Activated T-cell treated with anti-CD3 and anti-CD28 coated beads, Interleukin-2, amount 50 U/mL, for 48 hours (primary cell): ENCODE measurements at regions not wholly inside any gene's neighbourhood (a gene's known extent, or its start where the extent isn't known, plus 50 kb on each side); places are given as distances from the start of the nearest gene placed in this dataset.
"Not testable (repeated sequence)": the region's sequence is repeated elsewhere in the genome, so short reads cannot be mapped to it uniquely, and the experiment has no call there.

Experiments
- DNase-seq, 2 experiments: peaks; one replicate each; pipeline ENCODE4 v3.0.0-alpha.2; 2020

DNA sequence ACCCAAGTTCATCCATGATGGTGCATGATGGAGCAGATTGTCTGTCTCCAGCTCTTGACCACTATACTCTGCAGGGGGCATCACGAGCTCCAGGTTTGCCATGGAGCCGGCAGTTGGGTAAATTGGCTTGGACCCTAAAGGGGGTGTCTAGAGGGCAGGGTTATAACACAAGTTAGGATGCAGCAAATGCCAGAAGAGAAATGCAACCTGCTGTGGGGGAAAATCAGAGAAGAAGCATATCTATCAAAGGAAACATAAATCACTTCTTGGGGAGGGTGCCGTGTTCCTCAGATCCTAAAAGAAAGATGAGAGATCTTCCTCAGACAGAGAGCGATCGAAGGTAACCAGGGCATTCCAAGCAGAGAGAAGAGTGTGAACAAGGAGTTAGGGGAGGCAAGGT lies 334.9 kb downstream of the C12orf75 start:
- no peak for DNase-seq

DNA sequence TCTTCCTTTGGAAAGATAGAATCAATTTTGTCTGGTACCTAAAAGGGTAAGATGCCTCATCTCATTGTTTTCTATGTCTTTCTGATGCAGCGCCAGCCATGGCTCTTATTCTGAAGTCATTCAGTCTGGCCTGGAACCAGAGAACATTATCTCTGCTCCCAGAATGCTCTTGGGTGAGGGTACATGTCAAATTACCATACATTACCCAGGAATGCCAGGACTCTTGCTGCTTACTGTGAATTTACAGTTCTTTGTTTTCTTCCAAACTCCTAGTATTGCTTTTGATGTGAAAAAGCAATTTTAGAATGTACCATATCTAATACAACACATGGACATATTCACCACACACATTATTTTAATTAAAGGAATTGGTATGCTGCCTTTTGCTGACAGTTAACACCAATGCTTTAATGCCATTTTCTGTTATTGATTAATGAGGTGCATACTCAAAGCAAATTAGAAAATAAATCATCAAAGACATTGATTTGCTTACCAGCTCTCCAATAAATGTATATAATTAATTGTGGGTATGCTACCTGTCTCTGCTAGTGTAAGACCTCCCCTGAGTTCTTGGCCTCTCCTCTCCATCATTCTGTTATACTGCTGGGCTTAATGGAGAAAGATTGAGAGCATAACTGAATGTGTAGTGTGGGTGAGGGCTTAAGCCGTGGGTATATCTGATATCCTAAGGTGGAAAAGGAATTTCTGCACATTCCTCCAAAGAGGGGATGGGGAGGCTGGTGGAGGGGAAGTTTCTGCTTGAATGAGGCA lies 337.7 kb downstream of the C12orf75 start:
- no peak for DNase-seq

GRCh38 chr12:105670672-105671071 lies 340.2 kb downstream of the C12orf75 start:
- DNase-seq, result no peak

DNA sequence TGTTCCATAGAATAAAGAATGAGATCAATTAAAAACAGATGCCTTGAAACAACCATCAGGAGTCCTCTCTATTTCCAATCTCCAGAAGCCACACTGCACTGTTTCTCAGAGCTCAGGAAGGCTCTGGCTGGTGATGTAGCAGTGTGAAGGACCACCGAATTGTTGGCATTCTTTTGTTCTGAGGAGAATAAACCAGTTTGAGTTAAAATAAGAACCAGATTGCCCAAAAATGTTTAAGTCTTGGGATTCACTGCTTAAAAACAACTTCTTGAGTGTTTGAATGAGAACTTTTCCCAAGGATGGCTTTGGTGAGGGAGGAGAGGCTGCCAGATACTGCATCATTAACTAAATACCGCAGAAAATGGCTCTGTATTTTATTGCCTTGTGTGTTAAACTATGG lies 341.2 kb downstream of the C12orf75 start:
- no peak for DNase-seq

- DNase-seq, result no peak
Measured at GRCh38 chr12:105672121-105672975, 341.9 kb downstream of the C12orf75 start.

GRCh38 chr12:105674871-105675699 lies 344.6 kb downstream of the C12orf75 start:
- no peak for DNase-seq

- no peak for DNase-seq
Measured at GRCh38 chr12:105676694-105677093, 346.2 kb downstream of the C12orf75 start.

- DNase-seq, result no peak
Measured at GRCh38 chr12:105677672-105678071, 347.2 kb downstream of the C12orf75 start.

DNA sequence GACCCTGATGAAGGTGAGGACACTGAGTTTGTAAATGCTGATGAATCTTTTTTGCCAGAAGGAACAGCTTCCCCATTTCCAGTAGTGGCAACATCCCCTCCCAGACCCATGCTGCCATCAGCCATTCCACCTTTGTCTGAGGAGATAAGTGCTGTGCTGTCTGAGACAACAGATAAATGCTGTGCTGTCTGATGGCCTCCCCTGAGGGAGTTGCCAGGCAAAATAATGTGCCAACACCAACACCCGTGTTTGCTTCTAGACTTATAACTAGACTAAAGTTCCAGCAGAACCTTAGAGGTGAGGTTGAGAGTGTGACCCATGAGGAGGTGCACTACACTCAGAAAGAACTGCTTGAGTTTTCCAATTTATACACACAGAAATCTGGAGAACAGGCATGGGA lies 349.5 kb downstream of the C12orf75 start:
- DNase-seq, result no peak

DNA sequence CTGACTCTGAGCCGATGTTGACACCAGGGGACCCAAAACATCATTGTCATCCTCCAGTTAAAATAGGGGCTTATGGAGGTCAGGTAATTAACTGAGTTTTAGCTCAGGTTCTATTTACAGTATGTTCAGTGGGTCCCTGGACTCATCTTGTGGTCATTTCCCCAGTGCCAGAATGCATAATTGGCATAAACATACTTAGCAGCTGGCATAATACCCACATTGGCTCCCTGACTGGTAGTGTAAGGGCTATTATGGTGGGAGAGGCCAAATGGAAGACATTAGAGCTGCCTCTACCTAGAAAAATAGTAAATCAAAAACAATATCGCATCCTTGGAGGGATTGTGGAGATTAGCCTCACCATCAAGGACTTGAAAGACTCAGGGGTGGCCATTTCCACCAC lies 350.9 kb downstream of the C12orf75 start:
- DNase-seq, result no peak

DNA sequence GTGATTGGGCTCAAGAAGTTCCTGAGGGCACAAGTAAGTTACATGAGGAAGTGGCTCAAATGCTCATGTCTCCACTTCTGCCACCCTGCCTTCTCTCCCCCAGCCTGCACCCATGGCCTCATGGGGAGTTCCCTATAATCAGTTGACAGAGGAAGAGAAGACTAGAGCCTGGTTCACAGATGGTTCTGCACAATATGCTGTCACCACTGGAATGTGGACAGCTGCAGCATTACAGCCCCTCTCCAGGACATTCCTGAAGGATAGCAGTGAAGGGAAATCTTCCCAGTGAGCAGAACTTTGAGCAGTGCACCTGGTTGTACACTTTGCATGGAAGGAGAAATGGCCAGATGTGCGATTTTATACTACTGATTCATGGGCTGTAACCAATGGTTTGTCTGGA lies 352.3 kb downstream of the C12orf75 start:
- DNase-seq, result not testable (repeated sequence)

DNA sequence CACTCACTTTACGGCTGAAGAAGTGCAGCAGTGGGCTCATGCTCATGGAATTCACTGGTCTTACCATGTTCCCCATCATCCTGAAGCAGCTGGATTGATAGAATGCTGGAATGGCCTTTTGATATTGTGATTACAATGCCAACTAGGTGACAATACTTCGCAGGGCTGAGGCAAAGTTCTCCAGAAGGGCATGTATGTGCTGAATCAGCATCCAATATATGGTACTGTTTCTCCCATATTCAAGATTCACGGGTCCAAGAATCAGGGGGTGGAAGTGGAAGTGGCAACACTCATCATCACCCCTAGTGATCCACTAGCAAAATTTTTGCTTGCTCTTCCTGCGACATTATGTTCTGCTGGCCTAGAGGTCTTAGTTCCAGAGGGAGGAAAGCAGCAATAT lies 353.3 kb downstream of the C12orf75 start:
- not testable (repeated sequence) for DNase-seq

DNA sequence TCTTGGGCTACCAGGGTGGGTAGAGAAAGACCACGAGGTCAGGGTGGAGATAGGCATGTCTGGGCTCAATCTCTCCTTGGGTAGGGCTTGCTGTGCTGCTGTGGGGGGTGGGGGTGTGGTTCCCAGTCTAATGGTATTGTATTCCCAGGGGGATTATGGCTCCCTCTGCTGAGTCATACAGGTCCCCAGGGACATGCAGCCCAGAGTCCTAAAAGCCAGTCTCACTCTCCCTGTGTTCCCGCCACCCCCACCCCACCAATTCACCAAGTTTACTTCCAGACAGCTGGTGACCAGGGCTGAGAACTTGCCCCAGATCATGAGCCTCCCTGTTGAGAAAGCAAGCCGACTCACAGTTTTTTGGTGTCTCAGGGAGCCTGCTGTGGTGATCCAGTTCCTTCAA lies 367.6 kb downstream of the C12orf75 start:
- DNase-seq, result no peak

- no peak for DNase-seq
Measured at GRCh38 chr12:105699209-105699608, 368.7 kb downstream of the C12orf75 start.

GRCh38 chr12:105704787-105705186 lies 374.3 kb downstream of the C12orf75 start:
- DNase-seq, result no peak

- no peak for DNase-seq
Measured at GRCh38 chr12:105705235-105705634, 374.7 kb downstream of the C12orf75 start.

- peak; percentile 20 for DNase-seq
Measured at GRCh38 chr12:105705765-105706164, 375.3 kb downstream of the C12orf75 start.

DNA sequence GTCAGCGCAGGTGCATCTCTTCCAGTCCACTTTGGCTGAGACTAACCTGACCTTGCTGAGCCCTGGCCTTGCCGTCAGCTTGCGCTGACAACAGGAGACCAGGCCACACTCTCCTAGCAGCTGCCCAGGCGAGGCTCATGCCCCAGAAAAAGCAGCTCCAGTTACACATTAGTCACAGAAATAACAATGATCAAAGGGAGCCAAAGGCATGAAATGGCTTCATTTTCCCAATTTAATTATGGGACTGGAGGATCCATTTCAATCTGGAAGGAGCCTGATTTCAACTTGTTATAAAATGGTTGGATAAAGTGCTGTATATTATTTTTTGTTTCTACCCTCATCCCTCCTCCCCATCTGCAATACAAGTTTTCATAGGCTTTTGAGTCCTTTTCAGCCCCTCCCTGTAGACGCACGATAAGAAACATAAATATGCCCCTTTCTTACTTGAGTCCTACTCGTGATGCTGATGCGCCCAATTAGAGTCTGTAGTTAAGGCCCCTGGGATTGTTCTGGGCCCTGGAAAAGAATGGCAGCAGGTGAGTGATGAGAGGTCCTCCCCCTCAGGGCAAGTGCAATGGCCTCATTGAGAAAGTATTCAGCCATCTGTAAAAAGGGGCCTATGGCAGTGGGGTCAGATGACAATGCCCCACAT lies 376.0 kb downstream of the C12orf75 start:
- DNase-seq, result no peak

DNA sequence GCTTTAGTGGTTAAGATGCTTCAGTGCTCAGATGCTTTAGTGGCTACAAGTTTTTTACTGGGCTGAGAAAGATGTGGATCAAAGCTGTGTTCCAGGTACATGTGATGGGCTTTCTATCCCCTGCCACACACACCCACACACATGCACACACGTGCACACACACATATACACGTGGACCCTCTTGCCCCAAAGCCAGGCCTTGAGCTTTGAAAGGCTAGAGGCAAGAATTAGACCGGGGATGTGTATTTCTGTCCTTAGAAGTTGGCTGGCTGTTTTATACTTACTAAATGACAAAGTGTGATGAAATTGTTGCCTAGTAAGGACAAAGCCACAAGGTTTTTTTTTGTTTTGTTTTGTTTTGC lies 376.5 kb downstream of the C12orf75 start:
- no peak for DNase-seq

- DNase-seq, result no peak
Measured at GRCh38 chr12:105713606-105714305, 383.3 kb downstream of the C12orf75 start.

GRCh38 chr12:105716621-105717020 lies 386.1 kb downstream of the C12orf75 start:
- no peak for DNase-seq
